GM12872 (cell line): ENCODE measurements at regions not wholly inside any gene's neighbourhood (a gene's known extent, or its start where the extent isn't known, plus 50 kb on each side); places are given as distances from the start of the nearest gene placed in this dataset.

Experiments used
- CTCF ChIP-seq: IDR thresholded peaks from 3 replicates; pipeline ENCODE4 v1.5.1; 2011; ENCODE audit warnings: low read depth, mild to moderate bottlenecking, low read length, moderate library complexity; ENCODE audit not compliant: insufficient read depth

GRCh38 chr1:163744301-163744887 is 422.6 kb downstream of the NUF2 start:
- no peak for TF ChIP-seq CTCF

GRCh38 chr1:163745204-163745603 is 423.4 kb downstream of the NUF2 start:
- no peak for TF ChIP-seq CTCF

- TF ChIP-seq CTCF: no peak
Measured at GRCh38 chr1:163747261-163747660, 425.5 kb downstream of the NUF2 start.

- TF ChIP-seq CTCF: no peak
Measured at GRCh38 chr1:163747855-163748254, 426.1 kb downstream of the NUF2 start.

GRCh38 chr1:163758977-163759670 is 437.4 kb downstream of the NUF2 start:
- no peak for TF ChIP-seq CTCF

GRCh38 chr1:163761898-163762297 is 440.1 kb downstream of the NUF2 start:
- no peak for TF ChIP-seq CTCF

GRCh38 chr1:163766257-163766918 is 444.6 kb downstream of the NUF2 start:
- no peak for TF ChIP-seq CTCF
